Spinal cord (tissue), 9 donors: ENCODE measurements at regions not wholly inside any gene's neighbourhood (a gene's known extent, or its start where the extent isn't known, plus 50 kb on each side); places are given as distances from the start of the nearest gene placed in this dataset.
A peak's percentile ranks its signal among the peaks of the same experiment; 100 is the strongest.

Source experiments
- DNase-seq, 6 donors: peaks; one replicate each; pipeline versions ENCODE4 v3.0.0 to v3.0.0-alpha.2; 2013 to 2015; ENCODE audit warnings: low spot score in 6 of 6, low read depth in 4 of 6
- H3K27ac ChIP-seq: one replicate; pipeline ENCODE4 v1.5.1; 2013; ENCODE audit warnings: low read depth, low read length, control low read depth
- H3K27me3 ChIP-seq: one replicate; pipeline ENCODE4 v1.6.1; 2013; ENCODE audit warnings: low read length; ENCODE audit not compliant: control insufficient read depth, insufficient read depth
- H3K36me3 ChIP-seq: one replicate; pipeline ENCODE4 v1.6.1; 2013; ENCODE audit warnings: low read length; ENCODE audit not compliant: control insufficient read depth, insufficient read depth
- H3K4me1 ChIP-seq: one replicate; pipeline ENCODE4 v1.6.1; 2013; ENCODE audit warnings: low read length; ENCODE audit not compliant: control insufficient read depth, insufficient read depth
- H3K4me3 ChIP-seq: one replicate; pipeline ENCODE4 v1.5.1; 2013; ENCODE audit warnings: low read depth, low read length, control low read depth
- H3K9me3 ChIP-seq: one replicate; pipeline ENCODE4 v1.6.1; 2013; ENCODE audit warnings: low read length; ENCODE audit not compliant: control insufficient read depth, insufficient read depth
- WGBS: methylation state at CpG from one replicate; pipeline ENCODE4 v1.1.5; 2013; ENCODE audit warnings: missing lambda C conversion rate; ENCODE audit not compliant: insufficient coverage; 5-methylcytosine and 5-hydroxymethylcytosine counted together
- donor health status: healthy.

DNA sequence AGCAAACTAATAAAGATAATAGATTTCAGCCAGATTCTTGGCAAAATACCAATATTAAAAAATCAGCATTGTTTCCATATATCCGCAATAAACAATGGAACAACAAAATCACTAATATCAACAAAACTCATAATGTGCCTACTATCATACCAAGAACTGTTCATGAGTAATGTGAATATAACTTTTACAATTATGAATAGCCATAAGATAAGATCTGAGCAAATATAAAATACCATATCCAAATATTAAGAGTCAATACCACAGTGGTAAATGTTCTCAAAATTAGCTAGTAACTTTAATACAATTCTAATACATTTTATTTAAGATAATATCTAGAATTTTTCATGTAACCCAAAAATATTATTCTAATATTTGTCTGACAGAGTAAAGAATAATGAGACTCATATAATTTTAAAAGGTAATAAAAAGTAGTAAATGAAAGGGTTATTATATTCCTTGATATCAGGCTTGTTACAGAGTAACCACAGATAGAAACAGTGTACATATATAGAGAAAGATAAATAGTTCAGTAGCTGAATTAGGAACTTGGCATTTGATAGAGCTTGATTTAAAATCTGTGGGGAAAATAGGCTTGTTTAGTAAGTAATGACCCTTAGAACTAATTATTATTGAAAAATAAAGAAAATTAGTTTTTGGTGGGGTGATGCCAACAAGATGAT is 2126.6 kb downstream of the MRPL39 start:
- DNase-seq: no peak
- Histone ChIP-seq H3K4me3 (no peak overlapping the region), H3K36me3 (no peaks in the 10 kb centered on the region), H3K27ac (no peak overlapping the region), H3K4me1 (no peaks in the 10 kb centered on the region), H3K9me3 (no peaks in the 10 kb centered on the region), H3K27me3 (no peaks in the 10 kb centered on the region)
- WGBS: no CpG with 5 or more reads among the region's 1 CpG

DNA sequence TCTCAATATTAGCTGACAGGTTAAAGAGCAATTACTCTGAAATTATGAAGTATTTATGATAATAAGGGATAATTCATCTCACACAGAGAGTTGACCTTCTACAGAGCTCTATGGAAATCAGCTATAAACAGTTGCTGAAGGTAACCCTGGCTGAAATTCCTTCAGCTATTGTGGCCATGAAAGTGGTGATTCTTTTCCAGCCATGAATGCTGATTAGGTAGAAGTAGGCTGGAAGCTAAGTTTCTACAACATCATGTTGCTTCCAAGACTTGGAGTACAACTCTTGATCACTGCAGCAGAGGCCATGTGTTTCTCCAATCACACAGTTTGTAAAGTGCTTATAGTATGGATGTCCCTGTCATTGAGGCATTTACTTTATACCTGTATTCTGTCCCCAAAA is 2128.9 kb downstream of the MRPL39 start:
- H3K4me1 ChIP-seq: no peaks in the 10 kb centered on the region
- no peaks in the 10 kb centered on the region for H3K36me3 ChIP-seq
- no peak overlapping the region for H3K4me3 ChIP-seq
- H3K27ac ChIP-seq: no peak overlapping the region
- DNase-seq: no peak
- H3K27me3 ChIP-seq: no peaks in the 10 kb centered on the region
- H3K9me3 ChIP-seq: no peaks in the 10 kb centered on the region

DNA sequence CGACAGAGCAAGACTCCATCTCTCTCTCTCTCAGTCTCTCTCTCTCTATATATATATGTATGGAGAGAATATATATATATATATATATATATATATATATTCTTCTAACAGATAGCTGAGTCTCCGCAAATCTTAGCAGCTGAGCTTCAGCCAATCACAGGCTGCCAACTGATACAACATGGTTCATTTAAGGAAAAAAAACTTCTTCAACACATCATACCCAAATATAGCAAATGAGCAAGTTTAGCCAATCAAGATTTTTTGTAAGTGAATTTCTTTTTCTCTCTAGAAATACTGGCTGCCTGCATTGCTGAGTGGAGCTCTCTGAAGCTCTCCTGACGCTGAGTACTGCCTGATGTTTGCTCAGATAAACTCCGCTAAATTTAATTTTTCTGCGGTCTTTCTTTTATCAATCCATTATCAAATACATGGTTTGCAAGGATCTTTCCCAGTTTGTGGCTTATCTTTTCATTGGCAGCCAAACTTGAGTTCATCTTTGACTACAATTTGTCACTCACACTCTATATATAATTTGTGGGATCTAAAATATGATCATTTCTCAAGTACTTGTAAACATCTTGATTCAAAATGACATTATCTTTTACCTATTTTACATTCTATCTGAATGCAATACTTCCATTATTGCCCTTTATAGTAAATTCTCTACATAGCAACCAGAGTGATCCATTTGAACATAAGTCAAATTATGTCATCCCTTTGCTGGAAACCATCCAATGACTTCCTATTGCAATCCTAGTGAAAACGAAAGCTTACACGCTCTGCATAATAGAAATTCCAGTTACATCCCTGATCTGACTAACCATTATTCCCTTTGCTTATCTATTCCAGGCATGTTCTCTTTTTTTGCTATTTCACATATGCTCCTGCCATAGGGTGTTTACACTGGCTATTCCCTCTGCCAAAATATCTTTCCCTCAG is 2131.7 kb downstream of the MRPL39 start:
- peak in 2 of 6 donors; percentile 9 to 80 for DNase-seq
- WGBS: 87% methylated on average over 3 of the region's 7 CpGs
- Histone ChIP-seq H3K9me3 (no peaks in the 10 kb centered on the region), H3K4me1 (no peaks in the 10 kb centered on the region), H3K36me3 (no peaks in the 10 kb centered on the region), H3K4me3 (no peak overlapping the region), H3K27ac (no peak overlapping the region), H3K27me3 (no peaks in the 10 kb centered on the region)

DNA sequence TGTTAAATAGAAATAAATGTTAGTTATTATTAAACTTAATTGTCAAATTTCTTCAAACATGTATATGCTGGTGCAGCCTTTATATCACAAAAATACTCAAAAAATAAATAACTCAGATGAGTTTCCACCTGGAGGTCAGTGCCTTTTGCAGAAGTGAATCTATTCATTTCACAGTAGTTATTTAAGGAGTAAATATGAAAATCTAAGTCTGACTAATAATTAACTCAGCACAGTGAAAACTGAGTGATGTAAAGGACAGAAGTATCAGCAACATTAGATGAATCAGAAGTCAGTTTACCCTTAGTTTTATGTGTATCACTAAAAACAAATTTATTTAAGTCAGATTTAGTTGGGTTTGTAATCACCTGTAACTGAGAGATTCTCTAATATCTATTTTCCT is 2135.4 kb downstream of the MRPL39 start:
- Histone ChIP-seq H3K36me3 (no peaks in the 10 kb centered on the region), H3K4me1 (no peaks in the 10 kb centered on the region)
- DNase-seq: no peak

DNA sequence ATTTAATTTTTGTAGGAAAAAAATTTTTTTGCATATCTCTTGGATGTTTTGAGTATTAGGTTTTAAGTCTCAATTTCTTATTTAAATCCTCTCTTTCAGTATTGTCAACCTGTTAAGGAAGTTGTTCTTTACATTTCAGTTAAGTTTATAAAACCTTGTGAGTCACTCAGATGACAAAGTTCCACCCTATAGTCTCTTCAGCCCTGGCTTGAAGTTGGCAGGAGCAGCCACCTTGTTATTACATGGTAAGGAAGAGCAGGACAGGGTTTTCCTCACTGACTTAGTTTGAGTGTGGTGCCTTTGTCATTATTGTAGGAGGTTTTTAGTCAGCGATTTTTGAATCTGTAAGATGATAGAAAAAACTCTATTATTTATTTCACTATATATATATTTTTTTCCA is 2143.9 kb downstream of the MRPL39 start:
- no peak overlapping the region for H3K4me3 ChIP-seq
- no peaks in the 10 kb centered on the region for H3K9me3 ChIP-seq
- no peaks in the 10 kb centered on the region for H3K4me1 ChIP-seq
- no CpG with 5 or more reads among the region's 1 CpG for WGBS
- H3K27ac ChIP-seq: no peak overlapping the region
- DNase-seq: no peak
- H3K36me3 ChIP-seq: no peaks in the 10 kb centered on the region
- H3K27me3 ChIP-seq: no peaks in the 10 kb centered on the region

More for the DNA sequence above, 2135.4 kb downstream of the MRPL39 start:
- no peaks in the 10 kb centered on the region for H3K27me3 ChIP-seq
- no peak overlapping the region for H3K27ac ChIP-seq
- no peaks in the 10 kb centered on the region for H3K9me3 ChIP-seq
- H3K4me3 ChIP-seq: no peak overlapping the region

DNA sequence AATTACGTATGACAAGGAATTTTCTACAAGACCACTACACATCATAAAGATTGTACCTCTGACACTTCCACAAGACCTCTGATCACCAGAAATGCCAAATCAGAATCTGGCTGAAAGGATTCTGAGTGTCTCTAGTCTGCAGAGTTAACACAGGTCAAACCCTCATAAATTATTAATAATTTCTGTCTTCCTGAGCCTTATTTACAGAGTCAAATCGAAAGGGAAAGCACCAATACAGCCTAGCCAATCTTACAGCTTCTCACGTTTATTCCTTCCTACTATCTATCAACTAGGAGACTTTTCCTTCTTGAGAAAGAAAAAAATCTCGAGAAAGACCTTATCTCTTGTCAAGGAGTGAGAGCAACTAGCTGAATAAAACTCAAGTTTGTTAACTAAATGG is 2151.6 kb downstream of the MRPL39 start:
- Histone ChIP-seq H3K4me3 (no peak overlapping the region), H3K27me3 (no peaks in the 10 kb centered on the region), H3K36me3 (no peaks in the 10 kb centered on the region), H3K27ac (no peak overlapping the region), H3K9me3 (no peaks in the 10 kb centered on the region), H3K4me1 (peaks cover 3% of the 10 kb centered on the region)
- WGBS: 80% methylated on average over 1 of the region's 4 CpGs
- DNase-seq: no peak

DNA sequence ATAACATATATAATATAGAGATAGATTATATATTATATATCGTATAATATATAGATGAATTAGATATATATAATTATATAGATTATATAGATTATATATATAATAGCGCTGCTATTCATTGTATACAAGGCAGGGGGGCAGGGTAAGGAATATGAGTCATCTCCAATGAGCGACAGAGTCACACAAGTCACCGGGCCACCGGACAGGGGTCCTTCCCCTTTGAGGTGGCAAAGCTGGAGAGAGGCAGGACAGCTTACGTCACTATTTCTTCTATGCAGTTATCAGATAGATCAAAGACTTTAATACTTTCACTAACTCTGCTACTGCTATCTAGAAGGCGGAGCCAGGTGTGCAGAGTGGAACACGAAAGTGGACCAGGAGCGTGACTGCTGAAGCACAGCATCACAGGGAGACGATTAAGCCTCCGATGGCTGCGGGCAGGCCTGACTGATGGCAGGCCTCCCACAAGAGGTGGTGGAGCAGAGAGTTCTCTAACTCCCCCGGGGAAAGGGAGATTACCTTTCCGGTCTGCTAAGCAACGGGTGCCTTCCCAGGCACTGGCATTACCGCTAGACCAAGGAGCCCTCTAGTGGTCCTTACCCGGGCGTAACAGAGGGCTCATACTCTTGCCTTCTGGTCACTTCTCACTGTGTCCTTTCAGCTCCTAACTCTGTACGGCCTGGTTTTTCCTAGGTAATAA is 2154.7 kb downstream of the MRPL39 start:
- no peak for DNase-seq
- WGBS: 43% methylated on average over 9 of the region's 19 CpGs
- H3K36me3 ChIP-seq: no peaks in the 10 kb centered on the region
- peaks cover 3% of the 10 kb centered on the region for H3K4me1 ChIP-seq
- H3K9me3 ChIP-seq: no peaks in the 10 kb centered on the region
- H3K27me3 ChIP-seq: no peaks in the 10 kb centered on the region
- H3K27ac ChIP-seq: no peak overlapping the region
- no peak overlapping the region for H3K4me3 ChIP-seq

DNA sequence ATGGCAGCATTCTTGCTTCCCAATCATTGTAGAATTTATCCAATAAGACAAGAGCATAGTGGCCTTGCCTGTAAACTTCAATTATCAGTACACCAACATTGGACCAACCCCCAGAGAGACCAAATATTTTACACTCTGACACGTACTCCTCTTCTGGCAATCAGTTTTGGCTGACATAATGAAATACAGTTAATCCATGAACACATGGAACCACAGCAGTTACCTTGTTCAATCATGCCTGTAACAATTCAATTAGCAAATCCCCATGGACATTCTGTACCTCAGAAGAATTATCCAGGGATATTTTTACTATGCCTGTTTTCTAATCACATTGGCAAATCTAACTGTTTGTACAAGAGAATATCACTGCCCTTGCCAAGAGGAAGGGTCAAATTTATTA is 2162.0 kb downstream of the MRPL39 start:
- peak in 1 of 6 donors; percentile 36 for DNase-seq
- 83% methylated on average over 1 of the region's 1 CpG for WGBS

DNA sequence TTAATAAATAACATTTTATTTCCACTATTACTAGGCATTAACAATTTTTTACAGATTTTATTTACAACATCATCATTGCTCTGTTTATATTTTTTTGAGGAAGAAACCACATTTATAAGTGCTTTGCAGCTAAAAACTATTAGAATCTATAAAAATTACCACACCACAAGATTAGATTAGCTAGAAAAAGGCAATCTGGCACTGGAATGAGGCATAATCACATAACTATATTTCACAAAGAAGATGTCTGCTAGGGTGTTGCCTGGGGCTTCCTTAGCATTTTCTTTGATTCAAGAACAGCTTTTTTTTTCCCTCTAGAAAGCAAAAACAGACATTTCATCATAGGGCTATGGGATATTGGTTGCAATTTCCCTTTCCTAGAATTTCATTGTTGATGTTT is 2169.2 kb downstream of the MRPL39 start:
- Histone ChIP-seq H3K27me3 (no peaks in the 10 kb centered on the region), H3K4me1 (no peaks in the 10 kb centered on the region), H3K9me3 (no peaks in the 10 kb centered on the region), H3K4me3 (no peak overlapping the region), H3K27ac (no peak overlapping the region), H3K36me3 (no peaks in the 10 kb centered on the region)
- DNase-seq: peak in 1 of 6 donors; percentile 28

More for the DNA sequence above, 2162.0 kb downstream of the MRPL39 start:
- no peaks in the 10 kb centered on the region for H3K27me3 ChIP-seq
- H3K36me3 ChIP-seq: no peaks in the 10 kb centered on the region
- H3K4me3 ChIP-seq: no peak overlapping the region
- no peaks in the 10 kb centered on the region for H3K9me3 ChIP-seq
- no peak overlapping the region for H3K27ac ChIP-seq
- no peaks in the 10 kb centered on the region for H3K4me1 ChIP-seq
